Panc1 (cell line): ENCODE measurements at regions not wholly inside any gene's neighbourhood (a gene's known extent, or its start where the extent isn't known, plus 50 kb on each side); places are given as distances from the start of the nearest gene placed in this dataset.

Experiments used
- ATAC-seq: fragments of 200-7000 bp; cut with Tn5 transposase; 2 replicates; pipeline ENCODE4 v1.9.1; 2020; ENCODE audit warnings: mild to moderate bottlenecking, moderate library complexity
- BruUV-seq: library from RNA; stranded (reverse); fragments of 400-500 nt; replicated peaks from 2 replicates; lab custom pipeline; 2021; lab: Mats Ljungman, UMichigan
- CTCF ChIA-PET: fragments of 300-600 bp; sonication (Branson Sonifier 250); formaldehyde crosslinking; loops from one replicate; lab custom pipeline; 2022; ENCODE audit warnings: antibody characterized with exemption; lab: Charles Lee
- POLR2A ChIA-PET: fragments of 300-600 bp; sonication (Branson Sonifier 250); formaldehyde crosslinking; loops from one replicate; lab custom pipeline; 2022; ENCODE audit warnings: antibody characterized with exemption; lab: Charles Lee
- DNase-seq: peaks from one replicate; pipeline ENCODE4 v3.0.0-alpha.2; 2010; ENCODE audit warnings: low read depth, low spot score
- H3K27ac ChIP-seq: 2 replicates; pipeline ENCODE4 v1.5.1; 2011; ENCODE audit warnings: mild to moderate bottlenecking, low read length, inconsistent platforms
- H3K27me3 ChIP-seq: fragments of 200-500 bp; sonication (Bioruptor generic); 2 replicates; pipeline ENCODE4 v1.6.0; 2014; ENCODE audit warnings: low read length, inconsistent platforms; ENCODE audit not compliant: control insufficient read depth, insufficient read depth
- H3K36me3 ChIP-seq: fragments of 200-500 bp; sonication (Bioruptor generic); 2 replicates; pipeline ENCODE4 v1.5.1; 2014; ENCODE audit warnings: inconsistent platforms, mild to moderate bottlenecking, low read length, moderate library complexity; ENCODE audit not compliant: control insufficient read depth, insufficient read depth
- H3K4me1 ChIP-seq: 2 replicates; pipeline ENCODE4 v1.5.1; 2011; ENCODE audit warnings: inconsistent platforms, mild to moderate bottlenecking, low read length, moderate library complexity; ENCODE audit not compliant: control insufficient read depth, insufficient read depth
- H3K4me3 ChIP-seq, 2 experiments: 2 replicates each; pipeline ENCODE4 v1.5.1; 2011 to 2012; ENCODE audit warnings: low read depth in 2 of 2, low read length in 2 of 2, mild to moderate bottlenecking in 2 of 2, inconsistent platforms in 1 of 2, moderate library complexity in 1 of 2
- H3K9me3 ChIP-seq: fragments of 200-500 bp; sonication (Bioruptor generic); 2 replicates; pipeline ENCODE4 v1.5.1; 2014; ENCODE audit warnings: low read depth, mild to moderate bottlenecking, inconsistent platforms, low read length, moderate library complexity; ENCODE audit not compliant: control insufficient read depth, insufficient read depth
- CTCF ChIP-seq: fragments of 450-650 bp; IDR thresholded peaks from 2 replicates; pipeline ENCODE4 v1.5.1; 2017; ENCODE audit warnings: mild to moderate bottlenecking
- POLR2AphosphoS5 ChIP-seq: IDR thresholded peaks from 2 replicates; pipeline ENCODE4 v1.6.1; 2012; ENCODE audit warnings: mild to moderate bottlenecking, low read depth, low read length, moderate library complexity
- REST ChIP-seq, 2 experiments: IDR thresholded peaks; 2 replicates each; pipeline ENCODE4 v1.6.1; 2011 to 2012; ENCODE audit warnings: low read depth in 2 of 2, control low read depth in 1 of 2, low read length in 1 of 2, mild to moderate bottlenecking in 1 of 2, moderate library complexity in 1 of 2; ENCODE audit not compliant: insufficient read depth in 1 of 2
- SIN3A ChIP-seq: IDR thresholded peaks from 2 replicates; pipeline ENCODE4 v1.6.1; 2012; ENCODE audit warnings: low read depth, mild to moderate bottlenecking, low read length, moderate library complexity, borderline replicate concordance; ENCODE audit not compliant: insufficient read depth
- TCF7L2 ChIP-seq: IDR thresholded peaks from 2 replicates; pipeline ENCODE4 v1.6.1; 2011; ENCODE audit warnings: mild to moderate bottlenecking, low read depth, low read length, inconsistent platforms
- in situ Hi-C: cut with HindIII; loops from 2 replicates; pipeline ENCODE4 v1.10.0; 2016; ENCODE audit warnings: low sequenced_read_pairs, low pct_unique_long_range_greater_than_20kb
- intact Hi-C: fragments of 100-400 bp; cut with micrococcal nuclease; formaldehyde crosslinking; loops from one replicate; pipeline ENCODE4 v1.10.0; 2022; ENCODE audit not compliant: unreplicated experiment

GRCh38 chr6:99152347-99152643, 197.2 kb downstream of the FAXC start:
- DNase-seq (no peak), ATAC-seq (no peak)
- H3K9me3 ChIP-seq: no peaks in the 10 kb centered on the region
- no peak overlapping the region for H3K4me3 ChIP-seq
- no TSS peak for BruUV-seq
- intact Hi-C loops: loop anchor here (5.0 kb wide), 1 partner anchor 90 kb away; no protein-coding TSS in a partner anchor
- peak; percentile 66 for TF ChIP-seq CTCF
- TF ChIP-seq POLR2AphosphoS5: no peak
- TF ChIP-seq TCF7L2: no peak
- no peak for TF ChIP-seq REST (IDR thresholded peaks at IDR 0.05; ENCODE audit: insufficient read depth in 1 of 2, low read depth in 2 of 2, low read length in 1 of 2)
- TF ChIP-seq SIN3A: no peak
- in situ Hi-C loops: no loop called here
- H3K27ac ChIP-seq: no peak overlapping the region
- H3K27me3 ChIP-seq: peaks cover 4% of the 10 kb centered on the region
- POLR2A ChIA-PET: no interaction called here
- no peaks in the 10 kb centered on the region for H3K36me3 ChIP-seq
- H3K4me1 ChIP-seq: no peaks in the 10 kb centered on the region
- CTCF ChIA-PET: no interaction called here

- Histone ChIP-seq H3K4me3 (no peak overlapping the region), H3K4me1 (no peaks in the 10 kb centered on the region), H3K27ac (no peak overlapping the region), H3K36me3 (no peaks in the 10 kb centered on the region), H3K9me3 (no peaks in the 10 kb centered on the region), H3K27me3 (peaks cover 4% of the 10 kb centered on the region; the same call in 1 of the 2 replicates)
- in situ Hi-C loops (no loop called here), intact Hi-C loops (loop anchor here (5.0 kb wide), 1 partner anchor 91 kb away; no protein-coding TSS in a partner anchor)
- DNase-seq (peak; percentile 13), ATAC-seq (peak; percentile 87)
- no TSS peak for BruUV-seq
- ChIA-PET CTCF (interaction anchor here (0.6 kb wide), 1 partner anchor 42 kb away, joined by 3 read pairs; no protein-coding TSS in a partner anchor), POLR2A (no interaction called here)
- TF ChIP-seq SIN3A (no peak), REST (IDR thresholded peaks at IDR 0.05; ENCODE audit: insufficient read depth in 1 of 2, low read depth in 2 of 2, low read length in 1 of 2) (no peak), POLR2AphosphoS5 (no peak), CTCF (peak; percentile 86)
Observed at GRCh38 chr6:99151634-99152346, 197.7 kb downstream of the FAXC start.
